Spleen (tissue), 11 donors: ENCODE measurements at regions not wholly inside any gene's neighbourhood (a gene's known extent, or its start where the extent isn't known, plus 50 kb on each side); places are given as distances from the start of the nearest gene placed in this dataset.

Experiments used
- DNase-seq: peaks from one replicate; pipeline ENCODE4 v3.0.0-alpha.2; 2020
- H3K27ac ChIP-seq, 8 donors: fragments of 200-600 bp; sonication (generic) in 7 of 8; 1 replicate in 4 of 8; 2 replicates in 4 of 8; pipeline versions ENCODE4 v1.5.0 to v1.8.0; 2016 to 2021; ENCODE audit warnings: inconsistent platforms in 4 of 8, mild to moderate bottlenecking in 4 of 8, moderate library complexity in 1 of 8
- H3K27me3 ChIP-seq, 7 donors: fragments of 200-600 bp; sonication (generic) in 6 of 7; replicated peaks in 1 of 7; 1 replicate in 4 of 7; 2 replicates in 3 of 7; pipeline versions ENCODE4 v1.5.0 to v1.8.0; 2016 to 2021; ENCODE audit warnings: inconsistent platforms in 3 of 7, mild to moderate bottlenecking in 1 of 7
- H3K36me3 ChIP-seq, 6 donors: fragments of 200-600 bp; sonication (generic) in 5 of 6; 1 replicate in 4 of 6; 2 replicates in 2 of 6; pipeline versions ENCODE4 v1.5.0 to v1.8.0; 2016 to 2021; ENCODE audit warnings: inconsistent platforms in 2 of 6
- H3K4me1 ChIP-seq, 6 donors: fragments of 200-600 bp; sonication (generic) in 5 of 6; 1 replicate in 3 of 6; 2 replicates in 3 of 6; pipeline versions ENCODE4 v1.5.0 to v1.8.0; 2016 to 2021; ENCODE audit warnings: inconsistent platforms in 3 of 6
- H3K4me3 ChIP-seq, 8 donors: fragments of 200-600 bp; sonication (generic) in 7 of 8; 1 replicate in 4 of 8; 2 replicates in 4 of 8; pipeline versions ENCODE4 v1.5.0 to v1.8.0; 2016 to 2021; ENCODE audit warnings: inconsistent platforms in 4 of 8, mild to moderate bottlenecking in 4 of 8, moderate library complexity in 2 of 8
- H3K9me3 ChIP-seq, 8 donors: fragments of 200-600 bp; sonication (generic) in 7 of 8; 1 replicate in 4 of 8; 2 replicates in 4 of 8; pipeline versions ENCODE4 v1.5.0 to v1.8.0; 2016 to 2021; ENCODE audit warnings: inconsistent platforms in 4 of 8
- CTCF ChIP-seq, 11 experiments: fragments of 200-600 bp in 7 of 11; fragments of 450-650 bp in 4 of 11; sonication (generic) in 4 of 11; IDR thresholded peaks in 8 of 11; conservative IDR thresholded peaks in 3 of 11; 1 replicate in 7 of 11; 2 replicates in 4 of 11; pipeline versions ENCODE4 v1.4.0 to v1.8.0; 2016 to 2021; ENCODE audit warnings: antibody characterized with exemption in 11 of 11, inconsistent platforms in 4 of 11, mild to moderate bottlenecking in 1 of 11
- POLR2A ChIP-seq, 3 donors: fragments of 450-650 bp; IDR thresholded peaks; one replicate each; pipeline ENCODE4 v1.5.1; 2017; ENCODE audit warnings: antibody characterized with exemption in 3 of 3, mild to moderate bottlenecking in 1 of 3
- POLR2AphosphoS5 ChIP-seq, 3 donors: sonication (generic); formaldehyde crosslinking; IDR thresholded peaks; one replicate each; pipeline ENCODE4 v1.5.1; 2017; ENCODE audit warnings: antibody characterized with exemption in 3 of 3
- WGBS, 5 donors: extraction: QIAGEN DNeasy Blood & Tissue Kit in 3 of 5; methylation state at CpG; one replicate each; pipeline versions ENCODE4 v1.1.5 to v1.1.7; 2013 to 2018; 5-methylcytosine and 5-hydroxymethylcytosine counted together
- intact Hi-C: fragments of 100-400 bp; cut with DNase I; formaldehyde crosslinking; loops from one replicate; pipeline ENCODE4 v1.15.0; 2023; ENCODE audit warnings: low total_unique reads
- donor health status: healthy with polysubstance abuse.
- donor health status: DM: no; HTN: no; CAD: no; lungs with moderate emphysema.
- donor health status: DM: no; HTN: no; CAD: no.
- donor health status: Bipolar disorder and iron deficiency.
- donor health status: healthy.
- donor health status: DM: no; HTN: no; CAD: no.
- donor health status: DM: yes; HTN: yes; CAD: no.

- H3K27ac ChIP-seq = no peak overlapping the region
- DNase-seq = no peak
- TF ChIP-seq POLR2AphosphoS5 (IDR thresholded peaks at IDR 0.05) (no peak), CTCF (IDR thresholded peaks at IDR 0.05 in 8 of 11, conservative IDR thresholded peaks at IDR 0.05 in 3 of 11) (no peak), POLR2A (IDR thresholded peaks at IDR 0.05) (no peak)
- H3K27me3 ChIP-seq = no peaks in the 10 kb centered on the region
- intact Hi-C loops = no loop called here
- H3K9me3 ChIP-seq = peaks cover 9 to 36% (median 31%) of the 10 kb centered on the region in 8 donors
- no peaks in the 10 kb centered on the region for H3K36me3 ChIP-seq
- H3K4me1 ChIP-seq = no peaks in the 10 kb centered on the region
- H3K4me3 ChIP-seq = no peak overlapping the region
- 69 to 97% (median 79%) methylated on average over 1 of the region's 1 CpG for WGBS, 5 donors
Measured at GRCh38 chr2:12222554-12222953, 476.1 kb downstream of the LPIN1 start.

- Histone ChIP-seq H3K27ac (no peak overlapping the region), H3K4me3 (no peak overlapping the region), H3K4me1 (no peaks in the 10 kb centered on the region), H3K27me3 (no peaks in the 10 kb centered on the region), H3K36me3 (no peaks in the 10 kb centered on the region), H3K9me3 (peaks cover 9 to 36% (median 31%) of the 10 kb centered on the region in 8 donors)
- intact Hi-C loops = no loop called here
- TF ChIP-seq CTCF (IDR thresholded peaks at IDR 0.05 in 8 of 11, conservative IDR thresholded peaks at IDR 0.05 in 3 of 11) = no peak
- TF ChIP-seq POLR2A (IDR thresholded peaks at IDR 0.05) = no peak
- TF ChIP-seq POLR2AphosphoS5 (IDR thresholded peaks at IDR 0.05) = no peak
- no peak for DNase-seq
- 66 to 93% (median 92%) methylated on average over 6 of the region's 6 CpGs for WGBS, 5 donors
Measured at GRCh38 chr2:12223732-12224131, 477.3 kb downstream of the LPIN1 start.

GRCh38 chr2:12226653-12227052, 480.2 kb downstream of the LPIN1 start:
- DNase-seq = no peak
- intact Hi-C loops = no loop called here

More at GRCh38 chr2:12226653-12227052, 480.2 kb downstream of the LPIN1 start:
- H3K27me3 ChIP-seq = no peaks in the 10 kb centered on the region
- H3K4me3 ChIP-seq = no peak overlapping the region
- TF ChIP-seq POLR2A (IDR thresholded peaks at IDR 0.05) (no peak), POLR2AphosphoS5 (IDR thresholded peaks at IDR 0.05) (no peak), CTCF (IDR thresholded peaks at IDR 0.05 in 8 of 11, conservative IDR thresholded peaks at IDR 0.05 in 3 of 11) (no peak)
- H3K9me3 ChIP-seq = peaks cover 9 to 36% (median 31%) of the 10 kb centered on the region in 8 donors
- no peaks in the 10 kb centered on the region for H3K4me1 ChIP-seq
- no peaks in the 10 kb centered on the region for H3K36me3 ChIP-seq
- no peak overlapping the region for H3K27ac ChIP-seq
